Natural killer cell (primary cell): ENCODE measurements at regions not wholly inside any gene's neighbourhood (a gene's known extent, or its start where the extent isn't known, plus 50 kb on each side); places are given as distances from the start of the nearest gene placed in this dataset.

Experiments
- ATAC-seq, 3 donors: fragments of 150-1000 bp in 2 of 3; fragments of 200-7000 bp in 1 of 3; cut with Tn5 transposase; 1 replicate in 1 of 3; 2 replicates in 2 of 3; pipeline ENCODE4 v1.10.0; 2021; ENCODE audit warnings: mild to moderate bottlenecking in 2 of 3, moderate library complexity in 2 of 3
- DNase-seq, 2 donors: peaks; one replicate each; pipeline versions ENCODE4 v3.0.0 to v3.0.0-alpha.2; 2013 to 2021; ENCODE audit warnings: mixed read lengths in 1 of 2
- H3K27ac ChIP-seq: one replicate; pipeline ENCODE4 v1.5.1; 2013; ENCODE audit warnings: mild to moderate bottlenecking, low read length
- H3K27me3 ChIP-seq: one replicate; pipeline ENCODE4 v1.6.1; 2013; ENCODE audit warnings: low read length; ENCODE audit not compliant: control insufficient read depth, insufficient read depth
- H3K36me3 ChIP-seq: one replicate; pipeline ENCODE4 v1.6.1; 2013; ENCODE audit warnings: low read length; ENCODE audit not compliant: control insufficient read depth, insufficient read depth
- H3K4me1 ChIP-seq: one replicate; pipeline ENCODE4 v1.6.1; 2013; ENCODE audit warnings: low read length; ENCODE audit not compliant: control insufficient read depth, insufficient read depth
- H3K4me3 ChIP-seq: one replicate; pipeline ENCODE4 v1.5.1; 2013; ENCODE audit warnings: low read length
- H3K9me3 ChIP-seq: one replicate; pipeline ENCODE4 v1.6.1; 2013; ENCODE audit warnings: low read length; ENCODE audit not compliant: control insufficient read depth, insufficient read depth
- H3K27ac Mint-ChIP-seq, 2 donors: one replicate each; pipeline ENCODE4 v1.8.0; 2022; ENCODE audit warnings: mild to moderate bottlenecking in 2 of 2, mixed read lengths in 2 of 2, moderate library complexity in 1 of 2
- H3K27me3 Mint-ChIP-seq, 2 donors: one replicate each; pipeline ENCODE4 v1.8.0; 2022; ENCODE audit warnings: low read depth in 2 of 2, mixed read lengths in 2 of 2
- H3K36me3 Mint-ChIP-seq: one replicate; pipeline ENCODE4 v1.8.0; 2022; ENCODE audit warnings: mixed read lengths
- H3K4me1 Mint-ChIP-seq, 2 donors: one replicate each; pipeline ENCODE4 v1.8.0; 2022; ENCODE audit warnings: mixed read lengths in 2 of 2
- H3K4me3 Mint-ChIP-seq: one replicate; pipeline ENCODE4 v1.8.0; 2022; ENCODE audit warnings: mild to moderate bottlenecking, moderate library complexity, mixed read lengths
- H3K9me3 Mint-ChIP-seq, 2 donors: one replicate each; pipeline ENCODE4 v1.8.0; 2022; ENCODE audit warnings: mixed read lengths in 2 of 2
- whole genome bisulfite sequencing: methylation state at CpG from one replicate; pipeline ENCODE4 v1.1.7; 2013; ENCODE audit warnings: missing lambda C conversion rate; ENCODE audit not compliant: insufficient coverage; 5-methylcytosine and 5-hydroxymethylcytosine counted together
- intact Hi-C: fragments of 100-400 bp; cut with micrococcal nuclease; formaldehyde crosslinking; loops from one replicate; pipeline ENCODE4 v1.14.2; 2022
- TF ChIP-seq, protein P1 (sequence below): fragments of 200-600 bp; IDR thresholded peaks from one replicate; pipeline ENCODE4 v1.8.0; 2022; ENCODE audit warnings: antibody characterized with exemption

DNA sequence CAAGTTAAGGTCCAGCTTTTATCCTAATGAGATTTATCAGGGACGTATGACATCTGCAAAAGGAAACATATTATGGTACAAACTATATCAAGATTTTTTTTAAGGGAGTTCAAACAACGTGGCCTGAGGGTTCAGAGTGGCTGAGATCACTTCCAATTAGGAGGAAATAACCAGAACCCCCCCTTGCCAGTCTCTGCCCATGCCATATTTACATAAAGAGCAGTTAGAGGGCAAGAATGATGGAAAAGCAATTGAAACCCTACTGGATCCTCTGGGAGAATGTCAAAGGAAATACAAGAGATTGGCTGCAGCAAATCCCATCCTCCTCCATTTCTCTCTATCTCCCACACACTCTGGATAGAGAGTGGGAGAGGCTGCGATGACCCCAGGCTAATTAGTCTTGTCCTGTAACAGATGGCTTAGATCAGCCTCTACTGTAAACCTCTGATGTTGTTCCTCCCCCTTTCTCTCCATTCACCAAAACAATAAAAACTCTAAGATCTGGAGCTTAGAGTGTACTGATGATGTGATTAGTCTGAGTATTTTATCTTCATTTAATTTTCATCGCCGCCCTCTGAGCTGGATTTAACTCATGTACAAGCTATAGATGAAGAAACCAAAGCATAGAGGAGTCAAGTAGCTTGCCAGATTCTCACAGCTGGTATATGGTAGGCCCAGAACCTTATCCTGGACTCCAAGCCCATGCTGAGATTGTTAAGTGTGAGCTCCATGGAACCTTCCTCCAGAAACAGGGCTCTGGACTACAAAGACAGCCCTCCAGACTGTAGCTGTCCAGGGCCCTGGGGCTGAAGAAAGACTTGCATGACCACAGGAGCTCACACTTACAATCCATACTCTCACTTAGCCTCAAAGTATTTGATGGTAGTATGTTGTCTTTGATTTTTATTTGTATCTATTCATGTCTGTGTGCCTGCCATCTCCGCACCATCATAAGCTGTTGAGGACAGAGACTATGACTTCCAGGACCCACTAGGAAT is 54.1 kb upstream of the GNG2 start:
- intact Hi-C loops = no loop called here
- Histone ChIP-seq H3K27me3 (peaks cover 2% of the 10 kb centered on the region), H3K27ac (no peak overlapping the region), H3K9me3 (peaks cover 4% of the 10 kb centered on the region), H3K36me3 (no peaks in the 10 kb centered on the region), H3K4me3 (no peak overlapping the region), H3K4me1 (no peaks in the 10 kb centered on the region)
- 83% methylated on average over 5 of the region's 6 CpGs for WGBS
- no peaks in the 10 kb centered on the region for H3K36me3 Mint-ChIP-seq
- ATAC-seq (no peak), DNase-seq (no peak)
- H3K27ac Mint-ChIP-seq = no peak overlapping the region
- TF ChIP-seq, protein P1, sequence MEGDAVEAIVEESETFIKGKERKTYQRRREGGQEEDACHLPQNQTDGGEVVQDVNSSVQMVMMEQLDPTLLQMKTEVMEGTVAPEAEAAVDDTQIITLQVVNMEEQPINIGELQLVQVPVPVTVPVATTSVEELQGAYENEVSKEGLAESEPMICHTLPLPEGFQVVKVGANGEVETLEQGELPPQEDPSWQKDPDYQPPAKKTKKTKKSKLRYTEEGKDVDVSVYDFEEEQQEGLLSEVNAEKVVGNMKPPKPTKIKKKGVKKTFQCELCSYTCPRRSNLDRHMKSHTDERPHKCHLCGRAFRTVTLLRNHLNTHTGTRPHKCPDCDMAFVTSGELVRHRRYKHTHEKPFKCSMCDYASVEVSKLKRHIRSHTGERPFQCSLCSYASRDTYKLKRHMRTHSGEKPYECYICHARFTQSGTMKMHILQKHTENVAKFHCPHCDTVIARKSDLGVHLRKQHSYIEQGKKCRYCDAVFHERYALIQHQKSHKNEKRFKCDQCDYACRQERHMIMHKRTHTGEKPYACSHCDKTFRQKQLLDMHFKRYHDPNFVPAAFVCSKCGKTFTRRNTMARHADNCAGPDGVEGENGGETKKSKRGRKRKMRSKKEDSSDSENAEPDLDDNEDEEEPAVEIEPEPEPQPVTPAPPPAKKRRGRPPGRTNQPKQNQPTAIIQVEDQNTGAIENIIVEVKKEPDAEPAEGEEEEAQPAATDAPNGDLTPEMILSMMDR = no peak
- no peaks in the 10 kb centered on the region for H3K4me1 Mint-ChIP-seq
- H3K27me3 Mint-ChIP-seq = no peaks in the 10 kb centered on the region
- H3K4me3 Mint-ChIP-seq = no peak overlapping the region
- no peaks in the 10 kb centered on the region for H3K9me3 Mint-ChIP-seq

GRCh38 chr14:51807356-51807755 is 53.1 kb upstream of the GNG2 start:
- intact Hi-C loops = no loop called here
- WGBS = 97% methylated on average over 6 of the region's 6 CpGs
- no peak for DNase-seq
- H3K27me3 Mint-ChIP-seq = no peaks in the 10 kb centered on the region
- H3K36me3 ChIP-seq = no peaks in the 10 kb centered on the region
- TF ChIP-seq, protein P1 = no peak
- peaks cover 4% of the 10 kb centered on the region for H3K9me3 ChIP-seq
- no peaks in the 10 kb centered on the region for H3K4me1 Mint-ChIP-seq
- no peaks in the 10 kb centered on the region for H3K4me1 ChIP-seq
- no peak overlapping the region for H3K4me3 Mint-ChIP-seq
- H3K27ac Mint-ChIP-seq = no peak overlapping the region
- H3K27ac ChIP-seq = no peak overlapping the region
- no peaks in the 10 kb centered on the region for H3K36me3 Mint-ChIP-seq
- H3K4me3 ChIP-seq = no peak overlapping the region
- no peak for ATAC-seq
- H3K27me3 ChIP-seq = no peaks in the 10 kb centered on the region
- H3K9me3 Mint-ChIP-seq = no peaks in the 10 kb centered on the region
